C1 segment of cervical spinal cord (tissue), 14 donors: ENCODE measurements at regions not wholly inside any gene's neighbourhood (a gene's known extent, or its start where the extent isn't known, plus 50 kb on each side); places are given as distances from the start of the nearest gene placed in this dataset.
"Not testable (repeated sequence)": the region's sequence is repeated elsewhere in the genome, so short reads cannot be mapped to it uniquely, and the experiment has no call there.

Experiments
- DNase-seq, 14 donors: peaks; one replicate each; lab custom pipeline; 2025; lab: John Stamatoyannopoulos, UW

- not testable (repeated sequence) for DNase-seq
Measured at GRCh38 chrY:26167332-26167731, 545.4 kb downstream of the CDY1 start.

GRCh38 chrY:26179326-26179725 lies 557.4 kb downstream of the CDY1 start:
- not testable (repeated sequence) for DNase-seq

DNA sequence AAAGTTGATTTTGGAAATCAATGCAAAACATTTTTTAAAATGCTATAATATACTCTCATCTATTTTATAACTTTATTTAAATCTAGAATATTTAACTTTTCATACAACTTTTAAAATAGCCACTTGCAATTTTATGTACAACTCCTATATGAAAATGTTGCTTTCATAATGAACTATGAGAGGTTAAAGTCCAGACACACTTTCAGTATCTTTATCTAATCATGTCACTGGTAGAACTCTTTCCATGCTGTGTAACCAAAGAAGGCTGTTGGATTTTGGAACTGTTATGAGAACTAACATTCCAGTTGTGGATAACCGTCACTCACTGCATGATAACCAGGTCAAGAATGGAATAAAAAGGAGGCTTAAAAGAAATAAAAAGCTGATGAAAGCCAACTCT lies 603.1 kb downstream of the CDY1 start:
- DNase-seq, result not testable (repeated sequence)

- not testable (repeated sequence) for DNase-seq
Measured at GRCh38 chrY:26225468-26225867, 603.6 kb downstream of the CDY1 start.

GRCh38 chrY:26240944-26241343 lies 619.0 kb downstream of the CDY1 start:
- not testable (repeated sequence) for DNase-seq

DNA sequence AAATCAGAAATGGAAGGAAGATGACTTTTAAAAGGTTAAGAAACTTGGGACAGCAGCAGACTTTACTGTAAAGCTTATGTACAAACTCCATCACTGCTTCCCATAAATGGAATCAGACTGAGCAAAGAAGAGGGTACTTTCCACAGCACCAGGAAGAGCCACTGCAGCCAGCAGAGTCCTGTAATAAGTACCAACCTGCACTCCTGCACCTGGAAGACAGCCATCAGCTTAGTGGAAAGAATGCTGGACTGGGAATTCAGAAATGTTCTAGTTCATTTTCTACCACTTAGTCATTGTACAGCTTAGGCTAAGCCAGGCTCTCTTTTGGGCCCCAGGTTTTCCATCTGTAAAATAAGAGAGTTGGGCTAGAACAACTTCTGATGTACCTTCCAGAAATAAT lies 632.3 kb downstream of the CDY1 start:
- DNase-seq, result not testable (repeated sequence)

DNA sequence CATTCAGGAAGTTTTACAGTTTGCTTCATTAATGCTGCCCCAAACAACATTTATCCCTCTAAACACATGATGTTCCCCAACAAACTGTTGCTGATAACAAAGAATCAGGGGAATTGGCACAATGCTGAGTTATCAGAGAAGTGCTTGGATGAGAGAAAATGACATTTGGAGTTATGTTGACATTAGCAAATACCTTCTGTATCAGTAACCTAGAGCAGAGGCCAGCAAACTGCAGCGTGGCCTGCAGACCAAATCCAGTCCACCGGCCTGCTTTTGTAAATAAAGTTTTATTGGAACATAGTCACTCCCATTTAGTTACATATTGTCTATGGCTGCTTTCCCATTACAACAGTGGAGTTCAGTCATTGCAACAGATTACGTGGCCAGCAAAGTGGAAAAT lies 643.5 kb downstream of the CDY1 start:
- DNase-seq, result not testable (repeated sequence)

DNA sequence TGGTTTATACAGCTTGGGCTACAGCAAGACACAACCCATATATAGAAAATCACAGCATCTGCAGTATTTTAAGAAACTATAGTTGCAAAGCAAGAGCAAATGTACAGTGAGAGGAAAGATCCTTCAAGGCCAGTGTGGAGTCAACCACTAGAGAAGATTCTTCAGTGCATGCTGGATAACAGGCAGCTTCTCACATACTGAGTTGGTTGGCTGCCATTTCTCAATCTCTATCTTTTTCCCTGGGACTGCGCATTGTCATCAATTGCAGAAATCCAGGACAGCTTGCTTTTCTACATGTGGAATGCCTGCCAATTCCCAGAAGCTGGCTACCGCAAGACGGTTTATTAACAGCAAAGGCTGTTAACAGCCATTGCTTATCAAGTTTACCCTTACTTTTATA lies 646.5 kb downstream of the CDY1 start:
- not testable (repeated sequence) for DNase-seq

- not testable (repeated sequence) for DNase-seq
Measured at GRCh38 chrY:26268934-26269333, 647.0 kb downstream of the CDY1 start.

DNA sequence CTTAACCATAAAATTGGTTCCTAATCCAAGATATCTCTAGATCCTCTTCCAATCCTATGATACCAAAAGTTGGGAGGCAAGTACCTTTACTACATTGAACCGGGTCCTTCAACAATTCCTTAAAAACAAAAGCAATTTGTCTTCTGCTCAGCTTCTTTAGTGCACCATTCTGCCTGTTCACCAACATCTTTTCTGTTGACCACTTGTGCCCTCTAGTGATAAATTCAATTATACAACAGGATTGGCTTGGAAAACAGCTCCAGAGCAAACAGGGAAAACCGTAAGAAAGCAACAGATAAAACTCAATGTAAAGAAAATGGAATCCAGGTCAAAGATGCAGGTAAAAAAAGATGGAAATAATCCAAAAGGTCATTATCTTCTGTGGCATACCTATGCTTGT lies 651.2 kb downstream of the CDY1 start:
- DNase-seq, result not testable (repeated sequence)

DNA sequence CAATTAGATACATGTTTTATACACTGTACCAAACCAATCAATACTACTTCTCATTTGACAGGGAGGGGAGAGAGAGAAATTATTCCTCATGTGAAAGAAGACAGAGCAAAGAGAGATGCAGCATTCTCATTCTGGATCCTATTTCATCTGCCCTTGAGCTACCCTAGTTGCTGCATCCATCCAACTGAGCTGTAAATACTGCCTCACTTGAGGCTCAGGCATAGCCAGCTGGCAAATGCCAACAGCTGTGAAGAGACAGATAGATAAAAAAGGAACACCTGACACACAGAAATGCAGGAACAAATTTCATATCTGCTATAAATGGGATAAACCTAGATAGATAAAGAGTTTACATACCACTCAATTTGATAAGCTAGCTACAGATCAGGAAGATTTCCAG lies 684.1 kb downstream of the CDY1 start:
- not testable (repeated sequence) for DNase-seq

DNA sequence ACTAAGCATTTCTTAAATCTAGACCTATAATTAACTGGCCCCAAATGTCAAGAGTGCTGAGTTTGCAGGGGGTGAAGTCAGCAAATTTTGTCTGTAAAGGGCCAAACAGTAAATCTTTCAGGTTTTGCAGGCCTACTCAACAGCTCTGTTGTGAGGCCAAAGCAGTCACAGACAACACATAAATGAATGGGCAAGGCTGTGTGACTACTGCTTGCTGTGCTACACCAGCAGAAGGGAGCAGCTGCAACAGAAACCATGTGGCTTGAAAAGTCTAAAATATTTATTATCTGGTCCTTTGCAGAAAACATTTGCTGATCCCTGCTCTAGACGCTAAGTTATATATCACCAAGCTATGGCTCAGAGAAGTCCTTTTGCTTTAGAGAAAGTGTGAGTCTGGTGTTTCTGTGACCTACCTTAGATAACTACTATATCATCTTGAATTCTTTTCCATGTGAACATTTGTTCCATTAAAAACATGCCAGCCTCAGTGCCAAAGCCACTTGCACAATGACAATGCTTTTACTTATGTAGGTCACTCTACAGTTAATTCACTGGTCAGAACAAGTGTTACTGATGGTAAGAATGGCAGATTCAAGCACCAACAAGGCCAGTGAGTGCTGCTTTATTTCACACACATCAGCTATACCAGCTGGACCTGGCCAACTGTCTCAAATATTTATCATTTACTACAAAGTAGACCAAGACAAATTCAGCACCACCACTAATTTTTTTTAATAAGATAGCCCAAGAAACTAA lies 684.9 kb downstream of the CDY1 start:
- not testable (repeated sequence) for DNase-seq

GRCh38 chrY:26308308-26308707 lies 686.4 kb downstream of the CDY1 start:
- not testable (repeated sequence) for DNase-seq

DNA sequence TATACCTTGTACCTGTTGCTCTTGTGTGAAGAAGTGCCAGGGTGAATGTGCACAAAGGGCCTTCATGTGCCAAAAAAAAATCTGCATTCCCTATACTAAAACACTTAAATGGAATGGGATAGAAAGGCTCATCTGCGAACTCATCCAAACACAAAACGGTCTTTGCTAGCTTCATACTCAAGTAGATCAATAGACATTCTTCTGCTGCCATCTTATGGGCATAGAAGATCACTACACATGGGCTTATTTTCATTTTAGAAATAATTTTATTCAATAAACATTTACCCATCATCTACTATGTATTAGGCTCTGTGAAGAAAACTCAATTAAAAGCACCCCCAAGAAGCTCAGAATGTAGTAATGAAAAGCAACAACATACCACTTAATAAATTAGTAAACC lies 693.1 kb downstream of the CDY1 start:
- DNase-seq, result not testable (repeated sequence)

- DNase-seq, result not testable (repeated sequence)
Measured at GRCh38 chrY:26319488-26320202, 697.7 kb downstream of the CDY1 start.

- not testable (repeated sequence) for DNase-seq
Measured at GRCh38 chrY:26322756-26323155, 700.8 kb downstream of the CDY1 start.

GRCh38 chrY:26352931-26353330 lies 731.0 kb downstream of the CDY1 start:
- DNase-seq, result peak in 1 of 14 donors; percentile 0

- DNase-seq, result peak in 1 of 14 donors; percentile 0
Measured at GRCh38 chrY:26354191-26354590, 732.3 kb downstream of the CDY1 start.

- not testable (repeated sequence) for DNase-seq
Measured at GRCh38 chrY:26359869-26360268, 738.0 kb downstream of the CDY1 start.

- DNase-seq, result not testable (repeated sequence)
Measured at GRCh38 chrY:26360472-26360871, 738.6 kb downstream of the CDY1 start.

GRCh38 chrY:26363442-26363841 lies 741.5 kb downstream of the CDY1 start:
- not testable (repeated sequence) for DNase-seq

- not testable (repeated sequence) for DNase-seq
Measured at GRCh38 chrY:26366091-26366490, 744.2 kb downstream of the CDY1 start.

- peak in 1 of 14 donors; percentile 6 for DNase-seq
Measured at GRCh38 chrY:26372480-26372879, 750.6 kb downstream of the CDY1 start.
